Tibial nerve (tissue), 4 donors: ENCODE measurements at regions not wholly inside any gene's neighbourhood (a gene's known extent, or its start where the extent isn't known, plus 50 kb on each side); places are given as distances from the start of the nearest gene placed in this dataset.

Source experiments
- DNase-seq, 2 donors: peaks; one replicate each; pipeline ENCODE4 v3.0.0-alpha.2; 2019; ENCODE audit warnings: low spot score in 2 of 2
- H3K27ac ChIP-seq, 4 donors: fragments of 200-600 bp; sonication (generic) in 3 of 4; one replicate each; pipeline ENCODE4 v1.5.1; 2017 to 2019; ENCODE audit warnings: mild to moderate bottlenecking in 1 of 4
- H3K27me3 ChIP-seq, 2 donors: fragments of 200-600 bp; sonication (generic) in 1 of 2; one replicate each; pipeline versions ENCODE4 v1.5.1 to v1.6.0; 2017 to 2019
- H3K36me3 ChIP-seq, 3 donors: fragments of 200-600 bp; sonication (generic); one replicate each; pipeline ENCODE4 v1.5.1; 2018 to 2019
- H3K4me1 ChIP-seq, 4 donors: fragments of 200-600 bp; sonication (generic) in 3 of 4; one replicate each; pipeline ENCODE4 v1.5.1; 2017 to 2019
- H3K4me3 ChIP-seq, 4 donors: fragments of 200-600 bp; sonication (generic) in 3 of 4; one replicate each; pipeline ENCODE4 v1.5.1; 2017 to 2019; ENCODE audit warnings: mild to moderate bottlenecking in 1 of 4, moderate library complexity in 1 of 4
- H3K9me3 ChIP-seq, 4 donors: fragments of 200-600 bp; sonication (generic) in 3 of 4; one replicate each; pipeline ENCODE4 v1.5.1; 2017 to 2019
- CTCF ChIP-seq, 5 experiments: fragments of 200-600 bp in 3 of 5; fragments of 450-650 bp in 2 of 5; sonication (generic) in 3 of 5; IDR thresholded peaks; one replicate each; pipeline ENCODE4 v1.5.1; 2016 to 2019; ENCODE audit warnings: antibody characterized with exemption in 5 of 5, mild to moderate bottlenecking in 3 of 5, moderate library complexity in 2 of 5
- EP300 ChIP-seq, 2 donors: sonication (generic); formaldehyde crosslinking; IDR thresholded peaks; one replicate each; pipeline ENCODE4 v1.6.1; 2017; ENCODE audit warnings: antibody characterized with exemption in 2 of 2, mild to moderate bottlenecking in 1 of 2
- POLR2A ChIP-seq, 2 donors: fragments of 450-650 bp; IDR thresholded peaks; one replicate each; pipeline ENCODE4 v1.6.1; 2017; ENCODE audit warnings: antibody characterized with exemption in 2 of 2, mild to moderate bottlenecking in 2 of 2, moderate library complexity in 2 of 2
- WGBS, 2 donors: methylation state at CpG; one replicate each; pipeline ENCODE4 v1.1.5; 2018; 5-methylcytosine and 5-hydroxymethylcytosine counted together

GRCh38 chr7:32259931-32260596, 189.9 kb upstream of the PDE1C start:
- Histone ChIP-seq H3K27ac (peak overlapping the region in 2 of 4 donors; percentile 8 to 52), H3K4me3 (no peak overlapping the region), H3K4me1 (peaks cover 0 to 34% (median 15%) of the 10 kb centered on the region in 4 donors), H3K36me3 (no peaks in the 10 kb centered on the region), H3K9me3 (no peaks in the 10 kb centered on the region), H3K27me3 (no peaks in the 10 kb centered on the region)
- 54 to 65% methylated on average over 12 of the region's 12 CpGs for WGBS, 2 donors
- no peak for TF ChIP-seq POLR2A (IDR thresholded peaks at IDR 0.05)
- no peak for DNase-seq

- Histone ChIP-seq H3K9me3 (no peaks in the 10 kb centered on the region), H3K4me3 (no peak overlapping the region), H3K36me3 (no peaks in the 10 kb centered on the region), H3K27ac (no peak overlapping the region), H3K4me1 (peaks cover 0 to 30% (median 5%) of the 10 kb centered on the region in 4 donors), H3K27me3 (no peaks in the 10 kb centered on the region)
- WGBS, 2 donors, result 82 to 85% methylated on average over 4 of the region's 4 CpGs
- no peak for DNase-seq
- TF ChIP-seq POLR2A (IDR thresholded peaks at IDR 0.05) (no peak), CTCF (IDR thresholded peaks at IDR 0.05) (no peak), EP300 (IDR thresholded peaks at IDR 0.05) (no peak)
Observed at GRCh38 chr7:32258265-32258664, 188.1 kb upstream of the PDE1C start.

- no peaks in the 10 kb centered on the region for H3K36me3 ChIP-seq
- no peaks in the 10 kb centered on the region for H3K27me3 ChIP-seq
- DNase-seq, result no peak
- no peak overlapping the region for H3K4me3 ChIP-seq
- TF ChIP-seq CTCF (IDR thresholded peaks at IDR 0.05), result no peak
- H3K27ac ChIP-seq, result no peak overlapping the region
- 45 to 65% methylated on average over 1 of the region's 1 CpG for WGBS, 2 donors
- H3K4me1 ChIP-seq, result peaks cover 0 to 34% (median 4%) of the 10 kb centered on the region in 4 donors
- H3K9me3 ChIP-seq, result no peaks in the 10 kb centered on the region
Observed at GRCh38 chr7:32257621-32258020, 187.4 kb upstream of the PDE1C start.

GRCh38 chr7:32256811-32257210, 186.6 kb upstream of the PDE1C start:
- H3K27me3 ChIP-seq, result no peaks in the 10 kb centered on the region
- DNase-seq, result no peak
- H3K4me1 ChIP-seq, result peaks cover 0 to 27% (median 4%) of the 10 kb centered on the region in 4 donors
- H3K4me3 ChIP-seq, result no peak overlapping the region
- WGBS, 2 donors, result 69 to 71% methylated on average over 2 of the region's 2 CpGs
- H3K9me3 ChIP-seq, result no peaks in the 10 kb centered on the region
- TF ChIP-seq CTCF (IDR thresholded peaks at IDR 0.05) (no peak), EP300 (IDR thresholded peaks at IDR 0.05) (no peak), POLR2A (IDR thresholded peaks at IDR 0.05) (no peak)
- H3K36me3 ChIP-seq, result no peaks in the 10 kb centered on the region
- H3K27ac ChIP-seq, result no peak overlapping the region

GRCh38 chr7:32256376-32256775, 186.2 kb upstream of the PDE1C start:
- no peaks in the 10 kb centered on the region for H3K27me3 ChIP-seq
- no peak overlapping the region for H3K4me3 ChIP-seq
- no peaks in the 10 kb centered on the region for H3K9me3 ChIP-seq
- WGBS, 2 donors, result 80 to 82% methylated on average over 2 of the region's 2 CpGs
- no peak overlapping the region for H3K27ac ChIP-seq
- DNase-seq, result no peak
- H3K36me3 ChIP-seq, result no peaks in the 10 kb centered on the region
- no peak for TF ChIP-seq CTCF (IDR thresholded peaks at IDR 0.05)
- TF ChIP-seq POLR2A (IDR thresholded peaks at IDR 0.05), result no peak
- no peak for TF ChIP-seq EP300 (IDR thresholded peaks at IDR 0.05)
- peaks cover 0 to 27% (median 4%) of the 10 kb centered on the region in 4 donors for H3K4me1 ChIP-seq
